OCI-M2 (cell line): ENCODE measurements at regions not wholly inside any gene's neighbourhood (a gene's known extent, or its start where the extent isn't known, plus 50 kb on each side); places are given as distances from the start of the nearest gene placed in this dataset.

Experiments used
- DNase-seq: peaks from one replicate; lab custom pipeline; 2025; ENCODE audit not compliant: unreplicated experiment; lab: John Stamatoyannopoulos, UW

- DNase-seq, result no peak
Observed at GRCh38 chr9:115643948-115644727, 509.5 kb upstream of the PAPPA start.

GRCh38 chr9:115649991-115650472, 503.6 kb upstream of the PAPPA start:
- no peak for DNase-seq

GRCh38 chr9:115650768-115651167, 502.8 kb upstream of the PAPPA start:
- DNase-seq, result no peak

- no peak for DNase-seq
Observed at GRCh38 chr9:115651461-115651860, 502.1 kb upstream of the PAPPA start.

- DNase-seq, result no peak
Observed at GRCh38 chr9:115653171-115653606, 500.4 kb upstream of the PAPPA start.

- no peak for DNase-seq
Observed at GRCh38 chr9:115657695-115658094, 495.9 kb upstream of the PAPPA start.

- no peak for DNase-seq
Observed at GRCh38 chr9:115665519-115665918, 488.1 kb upstream of the PAPPA start.

GRCh38 chr9:115668521-115668920, 485.1 kb upstream of the PAPPA start:
- DNase-seq, result no peak

- no peak for DNase-seq
Observed at GRCh38 chr9:115671236-115671962, 482.2 kb upstream of the PAPPA start.

- DNase-seq, result no peak
Observed at GRCh38 chr9:115671963-115672305, 481.7 kb upstream of the PAPPA start.

- no peak for DNase-seq
Observed at GRCh38 chr9:115672477-115673316, 480.9 kb upstream of the PAPPA start.

- DNase-seq, result no peak
Observed at GRCh38 chr9:115673599-115673998, 480.0 kb upstream of the PAPPA start.

- DNase-seq, result no peak
Observed at GRCh38 chr9:115674091-115674490, 479.5 kb upstream of the PAPPA start.

- DNase-seq, result no peak
Observed at GRCh38 chr9:115675834-115676233, 477.8 kb upstream of the PAPPA start.

GRCh38 chr9:115680231-115680630, 473.4 kb upstream of the PAPPA start:
- no peak for DNase-seq

- DNase-seq, result no peak
Observed at GRCh38 chr9:115681585-115681984, 472.0 kb upstream of the PAPPA start.

GRCh38 chr9:115686069-115686468, 467.5 kb upstream of the PAPPA start:
- no peak for DNase-seq

- DNase-seq, result no peak
Observed at GRCh38 chr9:115687356-115687755, 466.2 kb upstream of the PAPPA start.

GRCh38 chr9:115689331-115689730, 464.3 kb upstream of the PAPPA start:
- DNase-seq, result no peak

GRCh38 chr9:115690786-115691496, 462.6 kb upstream of the PAPPA start:
- DNase-seq, result no peak

GRCh38 chr9:115691693-115692092, 461.9 kb upstream of the PAPPA start:
- no peak for DNase-seq
